CD14-positive monocyte (primary cell): ENCODE measurements at regions not wholly inside any gene's neighbourhood (a gene's known extent, or its start where the extent isn't known, plus 50 kb on each side); places are given as distances from the start of the nearest gene placed in this dataset.

Experiments
- DNase-seq, 3 donors: peaks; one replicate each; pipeline ENCODE4 v3.0.0-alpha.2; 2011 to 2022
- H2AFZ ChIP-seq: 2 replicates; pipeline ENCODE4 v1.6.0; 2012; ENCODE audit warnings: mild to moderate bottlenecking, low read depth, low read length, inconsistent platforms; ENCODE audit not compliant: insufficient read depth, poor library complexity, severe bottlenecking
- H3K27ac ChIP-seq, 2 donors: 1 replicate in 1 of 2; 2 replicates in 1 of 2; pipeline ENCODE4 v1.5.1; 2012 to 2013; ENCODE audit warnings: low read length in 2 of 2, control low read depth in 1 of 2, inconsistent platforms in 1 of 2, low read depth in 1 of 2, mild to moderate bottlenecking in 1 of 2
- H3K27me3 ChIP-seq, 2 donors: one replicate each; pipeline versions ENCODE4 v1.6.0 to v1.6.1; 2011 to 2013; ENCODE audit warnings: low read length in 2 of 2; ENCODE audit not compliant: control insufficient read depth in 2 of 2, insufficient read depth in 2 of 2
- H3K36me3 ChIP-seq, 2 donors: replicated peaks in 1 of 2; 1 replicate in 1 of 2; 2 replicates in 1 of 2; pipeline versions ENCODE4 v1.5.1 to v1.6.1; 2012 to 2013; ENCODE audit warnings: low read length in 2 of 2, control low read depth in 1 of 2, inconsistent platforms in 1 of 2, mild to moderate bottlenecking in 1 of 2; ENCODE audit not compliant: insufficient read depth in 2 of 2, control insufficient read depth in 1 of 2
- H3K4me1 ChIP-seq, 2 donors: 1 replicate in 1 of 2; 2 replicates in 1 of 2; pipeline versions ENCODE4 v1.5.1 to v1.6.1; 2012 to 2013; ENCODE audit warnings: low read length in 2 of 2, control low read depth in 1 of 2, inconsistent platforms in 1 of 2, mild to moderate bottlenecking in 1 of 2, moderate library complexity in 1 of 2; ENCODE audit not compliant: insufficient read depth in 2 of 2, control insufficient read depth in 1 of 2
- H3K4me2 ChIP-seq: replicated peaks from 2 replicates; pipeline ENCODE3; 2012; ENCODE audit warnings: low read length, moderate library complexity, mild to moderate bottlenecking; ENCODE audit not compliant: poor library complexity, severe bottlenecking; ENCODE audit errors: extremely low read depth
- H3K4me3 ChIP-seq, 3 experiments: fragments of 200-600 bp in 1 of 3; sonication (generic) in 1 of 3; replicated peaks in 1 of 3; 1 replicate in 2 of 3; 2 replicates in 1 of 3; pipeline ENCODE4 v1.5.1; 2011 to 2013; ENCODE audit warnings: low read length in 3 of 3, mild to moderate bottlenecking in 3 of 3, control low read depth in 2 of 3, low read depth in 2 of 3, inconsistent platforms in 1 of 3, moderate library complexity in 1 of 3
- H3K79me2 ChIP-seq: 2 replicates; pipeline ENCODE4 v1.6.0; 2012; ENCODE audit warnings: mild to moderate bottlenecking, control low read depth, inconsistent platforms, low read length, moderate library complexity; ENCODE audit not compliant: insufficient read depth
- H3K9ac ChIP-seq: 2 replicates; pipeline ENCODE4 v1.6.0; 2017; ENCODE audit warnings: low read length, mild to moderate bottlenecking; ENCODE audit not compliant: insufficient read depth, poor library complexity, severe bottlenecking
- H3K9me3 ChIP-seq, 2 donors: replicated peaks in 1 of 2; 1 replicate in 1 of 2; 2 replicates in 1 of 2; pipeline versions ENCODE4 v1.5.1 to v1.6.1; 2012 to 2013; ENCODE audit warnings: low read length in 2 of 2, control low read depth in 1 of 2; ENCODE audit not compliant: control insufficient read depth in 1 of 2, insufficient read depth in 1 of 2
- H4K20me1 ChIP-seq: 2 replicates; pipeline ENCODE4 v1.6.0; 2012; ENCODE audit warnings: mild to moderate bottlenecking, low read length, control low read depth, moderate library complexity; ENCODE audit not compliant: insufficient read depth
- H3K27ac Mint-ChIP-seq, 7 donors: one replicate each; pipeline ENCODE4 v1.8.0; 2020; ENCODE audit warnings: mild to moderate bottlenecking in 7 of 7, mixed read lengths in 7 of 7, moderate library complexity in 6 of 7, inconsistent platforms in 2 of 7
- H3K27me3 Mint-ChIP-seq, 3 donors: one replicate each; pipeline ENCODE4 v1.8.0; 2021 to 2022; ENCODE audit warnings: low read depth in 3 of 3, mild to moderate bottlenecking in 3 of 3, mixed read lengths in 3 of 3, moderate library complexity in 3 of 3, inconsistent platforms in 1 of 3
- H3K36me3 Mint-ChIP-seq, 2 donors: one replicate each; pipeline ENCODE4 v1.8.0; 2020; ENCODE audit warnings: mixed read lengths in 2 of 2, inconsistent platforms in 1 of 2, mild to moderate bottlenecking in 1 of 2
- H3K4me1 Mint-ChIP-seq: one replicate; pipeline ENCODE4 v1.8.0; 2020; ENCODE audit warnings: mild to moderate bottlenecking, mixed read lengths
- H3K4me3 Mint-ChIP-seq, 2 donors: one replicate each; pipeline ENCODE4 v1.8.0; 2020; ENCODE audit warnings: mild to moderate bottlenecking in 2 of 2, mixed read lengths in 2 of 2, moderate library complexity in 1 of 2
- H3K9me3 Mint-ChIP-seq, 7 donors: one replicate each; pipeline ENCODE4 v1.8.0; 2020 to 2022; ENCODE audit warnings: mixed read lengths in 7 of 7, mild to moderate bottlenecking in 6 of 7, moderate library complexity in 6 of 7, inconsistent platforms in 2 of 7
- CTCF ChIP-seq: fragments of 200-600 bp; IDR thresholded peaks from one replicate; pipeline ENCODE4 v1.8.0; 2022; ENCODE audit warnings: antibody characterized with exemption, mild to moderate bottlenecking
- WGBS: methylation state at CpG from one replicate; pipeline ENCODE4 v1.1.5; 2013; ENCODE audit warnings: missing lambda C conversion rate; ENCODE audit not compliant: insufficient coverage; 5-methylcytosine and 5-hydroxymethylcytosine counted together
- intact Hi-C, 2 donors: fragments of 100-400 bp; cut with micrococcal nuclease; formaldehyde crosslinking; loops; one replicate each; pipeline versions ENCODE4 v1.15.0 to v1.15.1; 2023

DNA sequence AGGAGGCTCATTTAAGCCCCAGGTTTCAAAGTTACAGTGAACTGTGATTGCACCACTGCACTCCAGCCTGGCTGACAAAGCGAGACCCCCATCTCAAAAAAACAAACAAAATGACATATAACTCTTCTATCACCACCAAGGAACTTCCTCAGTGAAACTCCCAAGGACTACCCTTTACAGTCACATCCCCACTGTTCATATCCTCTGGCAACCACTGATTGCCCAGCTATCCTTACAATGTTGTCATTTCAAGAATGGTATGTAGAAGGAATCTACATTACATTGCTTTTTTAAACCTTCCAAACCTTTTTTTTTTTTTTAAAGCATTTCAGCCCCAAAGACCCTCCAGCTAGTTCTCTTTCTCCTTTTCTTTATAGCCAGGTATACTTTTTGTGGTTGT lies 123.1 kb upstream of the CARMIL1 start:
- Mint-ChIP-seq H3K4me3 (no peak overlapping the region), H3K9me3 (peaks cover 20 to 38% (median 33%) of the 10 kb centered on the region in 7 donors), H3K36me3 (peaks cover 9 to 29% of the 10 kb centered on the region in 2 donors), H3K27ac (peak overlapping the region in 1 of 7 donors; percentile 69), H3K4me1 (peaks cover 37% of the 10 kb centered on the region), H3K27me3 (no peaks in the 10 kb centered on the region)
- Histone ChIP-seq H3K27me3 (no peaks in the 10 kb centered on the region), H3K27ac (no peak overlapping the region), H3K4me3 (no peak overlapping the region), H3K4me2 (no peak overlapping the region), H3K4me1 (peaks cover 2 to 11% of the 10 kb centered on the region in 2 donors), H4K20me1 (no peaks in the 10 kb centered on the region), H3K79me2 (no peaks in the 10 kb centered on the region), H3K9me3 (peaks cover 20 to 22% of the 10 kb centered on the region in 2 donors), H3K9ac (no peak overlapping the region), H3K36me3 (no peaks in the 10 kb centered on the region), H2AFZ (no peak overlapping the region)
- intact Hi-C loops = no loop called here
- no peak for DNase-seq
- no peak for TF ChIP-seq CTCF
- WGBS = 0% methylated on average over 1 of the region's 1 CpG

DNA sequence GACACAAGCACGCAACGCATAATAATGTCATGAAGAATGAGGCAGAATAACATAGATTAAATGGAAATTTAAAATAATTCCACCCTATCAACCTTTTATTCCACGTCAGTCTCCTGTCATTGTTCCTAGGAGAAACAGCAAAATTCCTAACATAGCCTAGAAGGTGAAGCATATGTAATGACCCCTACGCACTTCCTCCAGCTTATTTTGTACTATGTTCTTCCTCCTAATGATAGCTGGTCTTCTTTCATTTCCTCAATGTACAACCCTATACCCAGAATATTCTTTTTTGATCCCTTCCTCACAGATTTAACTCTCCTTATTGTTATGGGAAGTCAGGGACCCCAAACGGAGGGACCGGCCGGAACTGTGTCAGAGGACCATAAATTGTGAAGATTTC lies 122.0 kb upstream of the CARMIL1 start:
- Mint-ChIP-seq H3K4me3 (no peak overlapping the region), H3K9me3 (peaks cover 22 to 40% (median 34%) of the 10 kb centered on the region in 7 donors), H3K27ac (peak overlapping the region in 1 of 7 donors; percentile 31), H3K36me3 (peaks cover 9 to 31% of the 10 kb centered on the region in 2 donors), H3K4me1 (peaks cover 30% of the 10 kb centered on the region), H3K27me3 (no peaks in the 10 kb centered on the region)
- Histone ChIP-seq H3K4me3 (no peak overlapping the region), H3K36me3 (no peaks in the 10 kb centered on the region), H2AFZ (no peak overlapping the region), H3K4me1 (peaks cover 2 to 11% of the 10 kb centered on the region in 2 donors), H3K27me3 (no peaks in the 10 kb centered on the region), H3K79me2 (no peaks in the 10 kb centered on the region), H3K4me2 (no peak overlapping the region), H3K27ac (peak overlapping the region in 1 of 2 donors; percentile 36), H3K9ac (no peak overlapping the region), H3K9me3 (peaks cover 20 to 22% of the 10 kb centered on the region in 2 donors), H4K20me1 (no peaks in the 10 kb centered on the region)
- no peak for TF ChIP-seq CTCF
- no peak for DNase-seq
- intact Hi-C loops = no loop called here
- no CpG with 5 or more reads among the region's 7 CpGs for WGBS
